HT-29 (cell line): ENCODE measurements at regions not wholly inside any gene's neighbourhood (a gene's known extent, or its start where the extent isn't known, plus 50 kb on each side); places are given as distances from the start of the nearest gene placed in this dataset.

ENCODE experiments used
- DNase-seq: peaks from one replicate; pipeline ENCODE4 v3.0.0-alpha.2; 2015; ENCODE audit warnings: low spot score

DNA sequence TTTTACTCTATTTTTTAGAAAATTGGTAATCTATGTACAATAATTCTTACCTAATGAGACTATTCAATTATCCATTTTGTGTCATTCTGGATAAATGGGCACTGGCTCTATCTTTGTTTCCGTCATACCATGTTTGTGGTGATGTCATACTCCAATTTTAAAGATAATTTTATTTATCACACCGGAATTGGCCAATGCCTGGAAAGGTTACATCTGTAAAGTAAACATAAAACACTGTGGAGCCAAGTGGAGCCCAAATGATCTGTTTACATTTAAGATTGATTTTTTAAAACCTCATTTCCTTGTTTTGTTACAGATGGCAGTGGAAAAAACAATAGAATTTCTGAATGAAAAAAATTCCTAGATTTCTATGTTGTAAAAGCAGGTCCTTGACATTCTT lies 120.2 kb upstream of the GPRIN3 start:
- DNase-seq, result peak; percentile 12

DNA sequence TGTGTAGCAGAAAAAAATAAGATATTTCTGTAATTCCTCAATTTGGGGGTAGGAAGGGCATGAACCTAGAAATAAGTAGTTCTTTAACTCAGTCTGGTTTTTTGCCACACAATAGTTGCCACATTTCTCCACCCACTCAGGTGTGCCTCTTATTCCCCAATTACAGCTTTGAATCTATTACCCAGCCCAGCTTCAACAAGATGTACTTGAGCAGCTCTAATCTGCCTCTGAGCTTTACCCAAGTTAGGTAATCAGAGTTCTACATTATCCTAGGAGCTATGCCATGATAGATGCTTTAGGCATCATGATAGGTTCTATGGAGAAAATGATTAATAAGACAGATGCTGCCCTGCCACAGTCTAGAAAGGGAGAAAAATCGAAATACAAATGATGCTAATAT lies 117.4 kb upstream of the GPRIN3 start:
- no peak for DNase-seq

DNA sequence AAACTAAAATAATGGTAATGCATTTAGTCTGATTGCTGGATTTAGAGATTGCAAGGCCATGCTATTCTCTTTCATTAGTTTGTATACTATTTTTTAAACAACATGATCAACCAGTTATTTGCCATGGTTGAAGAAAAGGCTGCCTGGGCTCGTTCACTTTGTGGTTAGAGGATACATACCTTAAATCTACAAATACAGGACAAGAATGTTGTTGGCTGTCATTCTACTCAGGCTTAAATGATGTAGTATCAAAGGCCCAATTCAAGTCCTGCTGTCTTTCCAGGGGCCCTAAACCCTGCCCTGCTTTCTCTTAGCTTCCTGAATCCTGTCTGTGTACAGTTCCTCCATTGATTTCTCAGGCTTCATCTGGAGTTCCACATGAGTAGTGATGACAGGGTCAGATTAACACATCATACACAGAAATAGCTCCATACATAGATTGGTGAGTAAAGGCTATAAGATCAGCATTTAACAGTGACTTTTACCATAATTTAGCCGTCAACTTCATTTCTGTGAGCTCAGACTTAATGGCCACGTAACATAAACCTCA lies 114.9 kb upstream of the GPRIN3 start:
- no peak for DNase-seq

DNA sequence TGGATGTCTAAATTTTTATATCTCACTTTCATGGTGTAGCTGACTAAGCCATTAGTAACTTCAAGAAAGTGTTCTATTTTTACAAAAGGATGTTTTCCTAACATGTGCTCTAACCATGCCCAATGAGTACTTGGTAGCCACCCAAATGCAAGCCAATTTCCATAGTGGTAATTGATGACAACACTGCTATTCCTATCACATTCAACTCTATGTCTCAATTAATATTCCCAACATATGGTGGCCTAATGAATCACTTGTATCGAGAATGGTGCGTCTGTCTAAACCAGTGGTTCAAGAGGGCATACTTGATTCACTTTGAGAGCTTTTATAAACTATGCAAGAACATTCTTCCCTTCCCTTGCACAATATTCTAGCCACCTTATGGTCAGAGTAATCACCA lies 112.9 kb upstream of the GPRIN3 start:
- no peak for DNase-seq

- no peak for DNase-seq
Measured at GRCh38 chr4:89419111-89419695, 111.6 kb upstream of the GPRIN3 start.

GRCh38 chr4:89416960-89417359 lies 109.4 kb upstream of the GPRIN3 start:
- peak; percentile 31 for DNase-seq

- DNase-seq, result no peak
Measured at GRCh38 chr4:89413518-89413917, 105.9 kb upstream of the GPRIN3 start.

DNA sequence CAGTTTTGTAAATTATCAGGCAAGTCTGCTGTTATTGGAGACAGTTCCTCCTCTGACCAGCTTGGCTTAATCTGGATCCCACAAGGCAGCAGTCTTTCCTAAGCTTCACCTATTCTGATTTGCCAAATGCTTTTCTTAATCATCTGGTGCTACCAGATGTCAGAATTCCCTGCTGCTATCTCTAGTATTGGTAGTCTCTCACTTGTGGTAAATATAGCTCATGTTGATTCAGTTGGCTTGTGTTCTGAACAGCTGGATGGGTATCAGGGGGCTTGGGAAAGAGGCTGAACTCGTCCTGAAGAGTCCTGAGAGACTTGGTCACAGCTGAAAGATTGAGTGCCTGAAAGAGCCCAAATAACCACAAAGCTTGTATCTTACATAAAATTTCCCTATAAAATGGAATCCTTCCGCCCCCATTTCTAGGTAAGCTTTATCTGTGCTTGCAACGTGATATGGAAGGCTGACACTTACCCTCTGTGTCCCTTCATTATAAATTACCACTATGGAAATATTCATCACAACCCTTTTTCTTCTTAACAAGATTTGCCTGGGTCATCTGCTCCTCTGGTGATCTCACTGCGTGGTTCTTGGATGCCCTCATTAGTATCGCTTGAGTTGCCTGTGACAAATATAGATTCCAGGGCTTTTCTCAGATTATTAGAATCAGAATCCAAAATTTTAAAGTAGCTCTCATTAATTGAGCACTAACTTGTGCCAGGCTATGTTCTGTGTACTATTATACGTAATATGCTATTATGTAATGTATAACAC lies 104.1 kb upstream of the GPRIN3 start:
- no peak for DNase-seq

- no peak for DNase-seq
Measured at GRCh38 chr4:89410687-89411086, 103.1 kb upstream of the GPRIN3 start.

- peak; percentile 23 for DNase-seq
Measured at GRCh38 chr4:89404530-89404929, 96.9 kb upstream of the GPRIN3 start.

DNA sequence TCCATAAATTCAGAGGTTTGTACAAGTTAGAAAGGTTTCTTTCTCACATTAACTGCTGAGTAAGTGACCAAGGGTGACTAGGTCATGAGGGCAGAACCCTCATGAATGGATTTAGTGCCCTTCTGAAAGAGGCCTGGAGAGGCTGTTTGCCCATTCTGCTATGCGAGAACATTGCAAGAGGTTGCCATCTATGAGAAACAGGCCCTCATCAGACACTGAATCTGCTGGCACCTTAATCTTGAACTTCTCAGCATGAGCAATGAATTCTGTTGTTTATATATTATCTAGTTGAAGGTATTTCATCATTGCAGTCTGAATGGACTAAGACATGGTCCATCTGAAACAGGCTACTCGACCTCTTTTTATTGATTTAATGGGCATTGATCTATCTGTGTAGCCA lies 96.2 kb upstream of the GPRIN3 start:
- no peak for DNase-seq

GRCh38 chr4:89400287-89401035 lies 92.9 kb upstream of the GPRIN3 start:
- DNase-seq, result no peak

- DNase-seq, result no peak
Measured at GRCh38 chr4:89398644-89399043, 91.0 kb upstream of the GPRIN3 start.

- DNase-seq, result no peak
Measured at GRCh38 chr4:89398146-89398545, 90.5 kb upstream of the GPRIN3 start.

DNA sequence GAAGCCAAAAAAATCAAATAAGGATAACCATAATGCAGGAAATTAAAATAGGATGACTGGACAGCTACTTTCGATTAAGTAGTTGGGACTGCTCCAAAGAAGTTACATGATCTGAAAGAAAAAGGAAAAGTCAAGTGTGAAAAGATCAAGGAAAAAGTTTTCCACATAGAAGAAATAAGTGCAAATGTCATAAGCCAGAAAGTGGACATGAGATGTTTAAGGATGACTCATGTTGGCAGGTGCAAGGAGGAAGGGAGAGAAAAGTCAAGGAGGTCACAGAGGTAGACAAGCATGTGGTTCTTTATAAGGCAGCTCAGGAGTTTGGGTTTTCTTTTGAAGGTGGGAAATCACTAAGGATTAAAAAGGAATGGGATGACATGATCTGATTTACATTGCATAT lies 89.8 kb upstream of the GPRIN3 start:
- peak; percentile 34 for DNase-seq

GRCh38 chr4:89382439-89382838 lies 74.8 kb upstream of the GPRIN3 start:
- no peak for DNase-seq

GRCh38 chr4:89380980-89381379 lies 73.4 kb upstream of the GPRIN3 start:
- DNase-seq, result no peak

DNA sequence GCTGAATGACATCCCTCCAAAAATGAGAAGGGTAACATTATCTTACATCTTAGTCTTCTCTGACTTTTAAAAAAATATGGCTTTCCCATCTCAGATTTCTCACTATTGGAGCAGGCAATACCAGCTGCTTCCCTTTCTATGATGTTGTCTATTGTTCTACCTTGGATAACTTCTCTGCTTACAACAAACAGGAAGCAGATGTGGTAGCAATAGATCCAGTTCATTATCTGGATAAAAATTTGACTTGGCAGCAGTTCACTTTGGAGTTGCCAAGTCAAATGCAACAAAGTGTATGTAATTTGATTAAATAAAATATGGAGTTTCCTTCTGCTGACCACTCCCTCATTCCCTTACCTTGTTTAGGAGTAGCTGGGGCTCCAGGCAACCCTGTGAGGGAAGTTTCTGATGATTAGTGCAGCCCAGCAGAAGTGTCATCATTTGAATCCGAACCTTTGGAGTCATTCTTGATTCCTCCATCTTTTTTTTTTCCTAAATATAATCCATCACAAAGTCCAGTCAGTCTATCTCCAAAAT lies 72.0 kb upstream of the GPRIN3 start:
- DNase-seq, result no peak

GRCh38 chr4:89373394-89373793 lies 65.8 kb upstream of the GPRIN3 start:
- DNase-seq, result no peak

GRCh38 chr4:89371614-89372013 lies 64.0 kb upstream of the GPRIN3 start:
- no peak for DNase-seq

DNA sequence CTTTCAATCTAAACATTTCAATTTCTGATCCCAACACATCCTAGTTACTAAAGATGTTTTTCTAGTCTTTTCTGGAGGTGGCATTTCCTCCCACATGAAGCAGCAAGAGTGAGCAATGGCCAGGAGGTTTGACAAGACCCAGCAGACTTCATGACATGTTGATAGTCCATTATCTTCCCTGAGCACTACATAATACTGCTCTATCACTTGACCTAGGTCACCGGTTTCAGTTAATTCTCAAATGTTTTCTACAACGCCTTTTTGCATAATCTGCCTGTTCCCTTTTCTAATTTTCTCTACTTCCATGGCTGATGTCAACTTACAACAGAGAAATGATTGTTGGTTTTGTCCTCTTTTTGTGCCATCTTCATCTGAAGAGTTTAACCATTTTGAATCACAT lies 62.0 kb upstream of the GPRIN3 start:
- no peak for DNase-seq

DNA sequence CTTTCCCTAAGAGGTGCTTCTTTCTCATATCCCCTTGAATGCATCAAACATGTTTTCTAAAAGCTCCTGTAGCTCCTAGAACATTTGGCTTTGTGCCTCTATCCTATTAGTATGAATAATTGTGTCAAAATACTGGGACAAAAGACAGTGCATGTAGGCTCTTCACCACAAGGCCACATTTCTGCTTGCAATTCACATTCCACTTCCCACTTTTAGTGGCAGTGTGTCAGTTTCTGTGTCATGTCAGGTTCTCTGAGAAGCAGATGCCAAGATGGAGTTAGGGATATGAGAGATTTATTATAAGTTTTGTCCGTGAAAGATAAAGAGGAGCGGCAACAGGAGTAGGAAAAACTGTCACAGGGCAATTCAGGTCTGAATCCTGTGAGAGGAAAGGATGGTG lies 61.3 kb upstream of the GPRIN3 start:
- DNase-seq, result no peak
